Loucy (cell line): ENCODE measurements at regions not wholly inside any gene's neighbourhood (a gene's known extent, or its start where the extent isn't known, plus 50 kb on each side); places are given as distances from the start of the nearest gene placed in this dataset.
A peak's percentile ranks its signal among the peaks of the same experiment; 100 is the strongest.

ENCODE experiments used
- H2AFZ ChIP-seq: fragments of 200-600 bp; sonication (generic); 2 replicates; pipeline ENCODE4 v1.6.0; 2016; ENCODE audit warnings: antibody characterized with exemption, mild to moderate bottlenecking, low read length, moderate library complexity
- H3F3A ChIP-seq: fragments of 200-600 bp; 2 replicates; pipeline ENCODE4 v1.6.0; 2016; ENCODE audit warnings: antibody characterized with exemption, low read depth, mild to moderate bottlenecking
- H3K27me3 ChIP-seq: fragments of 200-600 bp; sonication (generic); 2 replicates; pipeline ENCODE4 v1.6.1; 2014; ENCODE audit warnings: low read length, mild to moderate bottlenecking; ENCODE audit not compliant: insufficient read depth, poor library complexity, severe bottlenecking
- H3K36me3 ChIP-seq: fragments of 200-600 bp; sonication (generic); 2 replicates; pipeline ENCODE4 v1.6.1; 2016; ENCODE audit warnings: low read length; ENCODE audit not compliant: insufficient read depth
- H3K4me1 ChIP-seq: fragments of 200-600 bp; sonication (generic); 2 replicates; pipeline ENCODE4 v1.5.1; 2014; ENCODE audit warnings: low read length, mild to moderate bottlenecking; ENCODE audit not compliant: insufficient read depth, poor library complexity, severe bottlenecking
- H3K4me2 ChIP-seq: fragments of 200-600 bp; sonication (generic); 2 replicates; pipeline ENCODE4 v1.6.0; 2014; ENCODE audit warnings: antibody characterized with exemption, low read length, low read depth, mild to moderate bottlenecking; ENCODE audit not compliant: poor library complexity, severe bottlenecking
- H3K4me3 ChIP-seq: fragments of 200-600 bp; sonication (generic); 2 replicates; pipeline ENCODE4 v1.5.1; 2014; ENCODE audit warnings: low read length, mild to moderate bottlenecking, mixed read lengths; ENCODE audit not compliant: poor library complexity, severe bottlenecking
- H3K79me2 ChIP-seq: fragments of 200-600 bp; sonication (generic); 2 replicates; pipeline ENCODE4 v1.6.1; 2014; ENCODE audit warnings: low read length; ENCODE audit not compliant: insufficient read depth
- H3K9ac ChIP-seq: fragments of 200-600 bp; sonication (generic); 2 replicates; pipeline ENCODE4 v1.6.0; 2014; ENCODE audit warnings: mild to moderate bottlenecking, low read depth, low read length, moderate library complexity; ENCODE audit not compliant: poor library complexity, severe bottlenecking
- H3K9me2 ChIP-seq: fragments of 200-600 bp; sonication (generic); replicated peaks from 2 replicates; pipeline ENCODE4 v1.6.1; 2016; ENCODE audit warnings: low read depth, low read length, mixed read lengths
- H3K9me3 ChIP-seq: fragments of 200-600 bp; sonication (generic); 2 replicates; pipeline ENCODE4 v1.6.1; 2014; ENCODE audit warnings: mild to moderate bottlenecking, antibody characterized with exemption, low read length, low read depth; ENCODE audit not compliant: insufficient read depth
- H4K20me1 ChIP-seq: fragments of 200-600 bp; sonication (generic); 2 replicates; pipeline ENCODE4 v1.6.0; 2014; ENCODE audit warnings: antibody characterized with exemption, low read length, mild to moderate bottlenecking; ENCODE audit not compliant: insufficient read depth, poor library complexity, severe bottlenecking
- EZH2phosphoT487 ChIP-seq: fragments of 200-600 bp; IDR thresholded peaks from 2 replicates; pipeline ENCODE4 v1.6.1; 2018; ENCODE audit warnings: antibody characterized with exemption, mild to moderate bottlenecking, moderate library complexity, borderline replicate concordance
- TF ChIP-seq, protein P1 (sequence below): fragments of 200-600 bp; sonication (generic); conservative IDR thresholded peaks from 2 replicates; pipeline ENCODE4 v1.5.1; 2014; ENCODE audit warnings: mild to moderate bottlenecking, antibody characterized with exemption, low read length

GRCh38 chr18:67104700-67105284, 411.7 kb downstream of the DSEL start:
- no peaks in the 10 kb centered on the region for H3K9me2 ChIP-seq
- H3K4me1 ChIP-seq, result no peaks in the 10 kb centered on the region
- no peaks in the 10 kb centered on the region for H4K20me1 ChIP-seq
- no peaks in the 10 kb centered on the region for H3K9me3 ChIP-seq
- TF ChIP-seq EZH2phosphoT487, result no peak
- TF ChIP-seq, protein P1, sequence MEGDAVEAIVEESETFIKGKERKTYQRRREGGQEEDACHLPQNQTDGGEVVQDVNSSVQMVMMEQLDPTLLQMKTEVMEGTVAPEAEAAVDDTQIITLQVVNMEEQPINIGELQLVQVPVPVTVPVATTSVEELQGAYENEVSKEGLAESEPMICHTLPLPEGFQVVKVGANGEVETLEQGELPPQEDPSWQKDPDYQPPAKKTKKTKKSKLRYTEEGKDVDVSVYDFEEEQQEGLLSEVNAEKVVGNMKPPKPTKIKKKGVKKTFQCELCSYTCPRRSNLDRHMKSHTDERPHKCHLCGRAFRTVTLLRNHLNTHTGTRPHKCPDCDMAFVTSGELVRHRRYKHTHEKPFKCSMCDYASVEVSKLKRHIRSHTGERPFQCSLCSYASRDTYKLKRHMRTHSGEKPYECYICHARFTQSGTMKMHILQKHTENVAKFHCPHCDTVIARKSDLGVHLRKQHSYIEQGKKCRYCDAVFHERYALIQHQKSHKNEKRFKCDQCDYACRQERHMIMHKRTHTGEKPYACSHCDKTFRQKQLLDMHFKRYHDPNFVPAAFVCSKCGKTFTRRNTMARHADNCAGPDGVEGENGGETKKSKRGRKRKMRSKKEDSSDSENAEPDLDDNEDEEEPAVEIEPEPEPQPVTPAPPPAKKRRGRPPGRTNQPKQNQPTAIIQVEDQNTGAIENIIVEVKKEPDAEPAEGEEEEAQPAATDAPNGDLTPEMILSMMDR, result peak; percentile 91
- H2AFZ ChIP-seq, result no peak overlapping the region
- no peaks in the 10 kb centered on the region for H3K27me3 ChIP-seq
- no peaks in the 10 kb centered on the region for H3K79me2 ChIP-seq
- H3K4me2 ChIP-seq, result no peak overlapping the region
- H3K9ac ChIP-seq, result no peak overlapping the region
- no peaks in the 10 kb centered on the region for H3F3A ChIP-seq
- no peaks in the 10 kb centered on the region for H3K36me3 ChIP-seq
- no peak overlapping the region for H3K4me3 ChIP-seq

- no peaks in the 10 kb centered on the region for H3K4me1 ChIP-seq
- no peak overlapping the region for H3K4me3 ChIP-seq
- no peak overlapping the region for H3K9ac ChIP-seq
Observed at GRCh38 chr18:67094123-67094522, 422.4 kb downstream of the DSEL start.

GRCh38 chr18:67092141-67092540, 424.4 kb downstream of the DSEL start:
- Histone ChIP-seq H3K27me3 (no peaks in the 10 kb centered on the region), H3K4me3 (no peak overlapping the region), H3K36me3 (no peaks in the 10 kb centered on the region), H4K20me1 (no peaks in the 10 kb centered on the region), H3K9me2 (no peaks in the 10 kb centered on the region), H3K4me1 (no peaks in the 10 kb centered on the region), H3F3A (no peaks in the 10 kb centered on the region), H2AFZ (no peak overlapping the region), H3K4me2 (no peak overlapping the region), H3K79me2 (no peaks in the 10 kb centered on the region), H3K9me3 (no peaks in the 10 kb centered on the region), H3K9ac (no peak overlapping the region)
- no peak for TF ChIP-seq EZH2phosphoT487
- TF ChIP-seq, protein P1, result no peak

More at GRCh38 chr18:67094123-67094522, 422.4 kb downstream of the DSEL start:
- H3K9me2 ChIP-seq, result no peaks in the 10 kb centered on the region
- H3K9me3 ChIP-seq, result no peaks in the 10 kb centered on the region
- H3K36me3 ChIP-seq, result no peaks in the 10 kb centered on the region
- no peak overlapping the region for H3K4me2 ChIP-seq
- no peaks in the 10 kb centered on the region for H3K27me3 ChIP-seq
- no peak for TF ChIP-seq EZH2phosphoT487
- TF ChIP-seq, protein P1, result no peak
- no peaks in the 10 kb centered on the region for H3F3A ChIP-seq
- H2AFZ ChIP-seq, result no peak overlapping the region
- H3K79me2 ChIP-seq, result no peaks in the 10 kb centered on the region
- H4K20me1 ChIP-seq, result no peaks in the 10 kb centered on the region
